HCT116 (cell line): ENCODE measurements at regions not wholly inside any gene's neighbourhood (a gene's known extent, or its start where the extent isn't known, plus 50 kb on each side); places are given as distances from the start of the nearest gene placed in this dataset.

Experiments
- ATAC-seq: fragments of 200-7000 bp; cut with Tn5 transposase; 2 replicates; pipeline ENCODE4 v1.9.1; 2020; ENCODE audit warnings: mild to moderate bottlenecking, moderate library complexity
- BruUV-seq: library from RNA; stranded (reverse); fragments of 400-500 nt; replicated peaks from 2 replicates; lab custom pipeline; 2021; lab: Mats Ljungman, UMichigan
- CTCF ChIA-PET: fragments of 300-600 bp; sonication (Branson Sonifier 250); formaldehyde crosslinking; loops from one replicate; lab custom pipeline; 2021; ENCODE audit warnings: antibody characterized with exemption; lab: Charles Lee
- POLR2A ChIA-PET: fragments of 300-600, 350-600 bp; sonication (Branson Sonifier 250); formaldehyde crosslinking; loops from one replicate; lab custom pipeline; 2021; ENCODE audit warnings: antibody characterized with exemption; lab: Charles Lee
- RAD21 ChIA-PET, 2 experiments: fragments of 300-600 bp; sonication (Branson Sonifier 250); formaldehyde crosslinking; loops; one replicate each; lab custom pipeline; 2023; ENCODE audit warnings: low total read pairs in 2 of 2; ENCODE audit not compliant: uncharacterized antibody in 2 of 2, unreplicated experiment in 2 of 2, low non-redundant PET in 1 of 2; lab: Charles Lee
- DNase-seq: peaks from one replicate; pipeline ENCODE4 v3.0.0-alpha.2; 2010; ENCODE audit warnings: low read depth, low spot score
- H2AFZ ChIP-seq: fragments of 200-600 bp; shearing (Covaris generic), sonication (generic); 2 replicates; pipeline ENCODE4 v1.6.1; 2017; ENCODE audit warnings: low read depth, mixed run types, mixed read lengths, antibody characterized with exemption, low read length; ENCODE audit not compliant: poor library complexity, severe bottlenecking
- H3K27ac ChIP-seq: 2 replicates; pipeline ENCODE4 v1.5.1; 2012; ENCODE audit warnings: low read depth, low read length
- H3K27me3 ChIP-seq: fragments of 200-600 bp; sonication (generic); 2 replicates; pipeline ENCODE4 v1.6.1; 2016; ENCODE audit warnings: mixed run types, low read length, mixed read lengths; ENCODE audit not compliant: insufficient read depth
- H3K36me3 ChIP-seq, 2 experiments: fragments of 200-500 bp in 1 of 2; fragments of 200-600 bp in 1 of 2; sonication (Bioruptor generic) in 1 of 2; sonication (generic) in 1 of 2; 2 replicates each; pipeline versions ENCODE4 v1.5.1 to v1.6.1; 2014 to 2016; ENCODE audit warnings: low read length in 2 of 2, inconsistent platforms in 1 of 2, mixed read lengths in 1 of 2, mixed run types in 1 of 2; ENCODE audit not compliant: insufficient read depth in 2 of 2, control insufficient read depth in 1 of 2
- H3K4me1 ChIP-seq, 2 experiments: fragments of 200-600 bp in 1 of 2; sonication (generic) in 1 of 2; 2 replicates each; pipeline versions ENCODE4 v1.5.1 to v1.6.1; 2012 to 2017; ENCODE audit warnings: low read length in 2 of 2, inconsistent platforms in 1 of 2, mild to moderate bottlenecking in 1 of 2, mixed read lengths in 1 of 2, mixed run types in 1 of 2, moderate library complexity in 1 of 2; ENCODE audit not compliant: insufficient read depth in 2 of 2, control insufficient read depth in 1 of 2
- H3K4me2 ChIP-seq: fragments of 200-600 bp; sonication (generic); 2 replicates; pipeline ENCODE4 v1.6.1; 2017; ENCODE audit warnings: mixed run types, low read length, mixed read lengths
- H3K4me3 ChIP-seq, 2 experiments: fragments of 200-600 bp in 1 of 2; sonication (generic) in 1 of 2; replicated peaks in 1 of 2; 2 replicates each; pipeline ENCODE4 v1.5.1; 2011 to 2016; ENCODE audit warnings: low read length in 2 of 2, control low read depth in 1 of 2, low read depth in 1 of 2, mild to moderate bottlenecking in 1 of 2, mixed read lengths in 1 of 2, mixed run types in 1 of 2
- H3K79me2 ChIP-seq: fragments of 200-600 bp; sonication (generic); 2 replicates; pipeline ENCODE4 v1.6.1; 2017; ENCODE audit warnings: mild to moderate bottlenecking, mixed run types, low read length, moderate library complexity, mixed read lengths; ENCODE audit not compliant: insufficient read depth
- H3K9ac ChIP-seq: fragments of 200-600 bp; sonication (generic); 2 replicates; pipeline ENCODE4 v1.6.1; 2016; ENCODE audit warnings: low read length, mixed read lengths
- H3K9me2 ChIP-seq: fragments of 200-600 bp; sonication (generic), shearing (Covaris generic); 2 replicates; pipeline ENCODE4 v1.6.1; 2017; ENCODE audit warnings: mixed run types, mild to moderate bottlenecking, moderate library complexity; ENCODE audit not compliant: insufficient read depth
- H3K9me3 ChIP-seq, 2 experiments: fragments of 200-500 bp in 1 of 2; fragments of 200-600 bp in 1 of 2; sonication (Bioruptor generic) in 1 of 2; sonication (generic) in 1 of 2; 2 replicates each; pipeline ENCODE4 v1.6.1; 2014 to 2017; ENCODE audit warnings: low read length in 2 of 2, mixed read lengths in 2 of 2, inconsistent platforms in 1 of 2, low read depth in 1 of 2, mild to moderate bottlenecking in 1 of 2, mixed run types in 1 of 2, moderate library complexity in 1 of 2; ENCODE audit not compliant: control insufficient read depth in 1 of 2, insufficient read depth in 1 of 2
- H4K20me1 ChIP-seq: fragments of 200-600 bp; sonication (generic), shearing (Covaris generic); 2 replicates; pipeline ENCODE4 v1.6.1; 2017; ENCODE audit warnings: mixed run types, mild to moderate bottlenecking, moderate library complexity; ENCODE audit not compliant: insufficient read depth
- ATF3 ChIP-seq: IDR thresholded peaks from 2 replicates; pipeline ENCODE4 v1.6.1; 2012
- CBX3 ChIP-seq: IDR thresholded peaks from 2 replicates; pipeline ENCODE4 v1.6.1; 2012; ENCODE audit warnings: low read depth
- CEBPB ChIP-seq: IDR thresholded peaks from 2 replicates; pipeline ENCODE4 v1.6.1; 2012; ENCODE audit warnings: low read depth
- CTCF ChIP-seq, 3 experiments: fragments of 200-600 bp in 1 of 3; sonication (generic) in 1 of 3; IDR thresholded peaks in 2 of 3; conservative IDR thresholded peaks in 1 of 3; 2 replicates each; pipeline ENCODE4 v1.5.1; 2012 to 2017; ENCODE audit warnings: low read depth in 2 of 3, low read length in 2 of 3, antibody characterized with exemption in 1 of 3, borderline replicate concordance in 1 of 3, control low read depth in 1 of 3, mild to moderate bottlenecking in 1 of 3, mixed read lengths in 1 of 3, mixed run types in 1 of 3, moderate library complexity in 1 of 3; ENCODE audit not compliant: insufficient read depth in 1 of 3
- EGR1 ChIP-seq: IDR thresholded peaks from 2 replicates; pipeline ENCODE4 v1.6.1; 2012; ENCODE audit warnings: low read depth
- ELF1 ChIP-seq: IDR thresholded peaks from 2 replicates; pipeline ENCODE4 v1.6.1; 2012; ENCODE audit warnings: low read depth, borderline replicate concordance
- MAX ChIP-seq: IDR thresholded peaks from 2 replicates; pipeline ENCODE4 v1.6.1; 2012
- POLR2A ChIP-seq: IDR thresholded peaks from 2 replicates; pipeline ENCODE4 v1.7.0; 2011; ENCODE audit warnings: borderline replicate concordance; ENCODE audit not compliant: insufficient read depth, insufficient read length; ENCODE audit errors: extremely low read depth
- SP1 ChIP-seq: IDR thresholded peaks from 2 replicates; pipeline ENCODE4 v1.6.1; 2012; ENCODE audit warnings: low read depth
- SRF ChIP-seq: IDR thresholded peaks from 2 replicates; pipeline ENCODE4 v1.6.1; 2012; ENCODE audit warnings: low read depth
- TCF7L2 ChIP-seq: IDR thresholded peaks from 2 replicates; pipeline ENCODE4 v1.7.0; 2011; ENCODE audit warnings: borderline replicate concordance, inconsistent platforms; ENCODE audit not compliant: insufficient read depth, insufficient read length; ENCODE audit errors: extremely low read depth
- ZBTB33 ChIP-seq: IDR thresholded peaks from 2 replicates; pipeline ENCODE4 v1.6.1; 2011; ENCODE audit warnings: mild to moderate bottlenecking, low read length, moderate library complexity; ENCODE audit not compliant: insufficient replicate concordance; ENCODE audit errors: extremely low read depth
- ZFX ChIP-seq: fragments of 450-650 bp; IDR thresholded peaks from 2 replicates; pipeline ENCODE4 v1.6.1; 2017
- ZNF274 ChIP-seq: fragments of 200-500 bp; sonication (Bioruptor generic); IDR thresholded peaks from 2 replicates; pipeline ENCODE4 v1.6.1; 2014; ENCODE audit warnings: mild to moderate bottlenecking, low read depth, low read length, inconsistent platforms
- intact Hi-C: fragments of 100-400 bp; cut with micrococcal nuclease; formaldehyde crosslinking; loops from 2 replicates; pipeline ENCODE4 v1.10.0; 2022

GRCh38 chr2:221044781-221045180, 527.3 kb downstream of the EPHA4 start:
- Histone ChIP-seq H3K36me3 (no peaks in the 10 kb centered on the region), H4K20me1 (no peaks in the 10 kb centered on the region), H3K27me3 (peaks cover 3% of the 10 kb centered on the region; the same call in 1 of the 2 replicates), H3K4me2 (no peak overlapping the region), H2AFZ (no peak overlapping the region), H3K4me3 (no peak overlapping the region), H3K9me3 (no peaks in the 10 kb centered on the region), H3K27ac (no peak overlapping the region), H3K9me2 (no peaks in the 10 kb centered on the region), H3K79me2 (no peaks in the 10 kb centered on the region), H3K4me1 (no peaks in the 10 kb centered on the region), H3K9ac (no peak overlapping the region)
- intact Hi-C loops: no loop called here
- no peak for TF ChIP-seq ELF1
- TF ChIP-seq SP1: no peak
- TF ChIP-seq CEBPB: no peak
- no peak for TF ChIP-seq SRF
- POLR2A ChIA-PET: no interaction called here
- no TSS peak for BruUV-seq
- no peak for ATAC-seq
- CTCF ChIA-PET: no interaction called here
- no peak for DNase-seq
- RAD21 ChIA-PET: no interaction called here

GRCh38 chr2:221050020-221050795, 521.9 kb downstream of the EPHA4 start:
- H3K79me2 ChIP-seq: no peaks in the 10 kb centered on the region
- H3K27ac ChIP-seq: no peak overlapping the region
- no peaks in the 10 kb centered on the region for H3K9me3 ChIP-seq
- ATAC-seq (no peak), DNase-seq (no peak)
- ChIA-PET POLR2A (no interaction called here), RAD21 (no interaction called here), CTCF (no interaction called here)
- no peak overlapping the region for H3K4me3 ChIP-seq
- H3K36me3 ChIP-seq: no peaks in the 10 kb centered on the region
- H3K4me1 ChIP-seq: no peaks in the 10 kb centered on the region
- no TSS peak for BruUV-seq
- intact Hi-C loops: no loop called here
- no peak overlapping the region for H2AFZ ChIP-seq
- H3K9me2 ChIP-seq: no peaks in the 10 kb centered on the region
- no peak overlapping the region for H3K4me2 ChIP-seq
- H4K20me1 ChIP-seq: no peaks in the 10 kb centered on the region
- H3K9ac ChIP-seq: no peak overlapping the region
- 0 out of 2 replicates have a peak, but pooled peaks cover 3% of the 10 kb centered on the region for H3K27me3 ChIP-seq
- TF ChIP-seq ZNF274 (no peak), MAX (no peak), ZFX (no peak), ELF1 (no peak), TCF7L2 (no peak), POLR2A (no peak), SP1 (no peak), CEBPB (no peak), CTCF (IDR thresholded peaks at IDR 0.05 in 2 of 3, conservative IDR thresholded peaks at IDR 0.05 in 1 of 3; ENCODE audit: borderline replicate concordance in 1 of 3, insufficient read depth in 1 of 3, low read depth in 2 of 3, low read length in 2 of 3) (no peak), CBX3 (no peak), EGR1 (no peak), ATF3 (no peak), SRF (no peak), ZBTB33 (no peak)
